Upper lobe of left lung (tissue), 6 donors: ENCODE measurements at regions not wholly inside any gene's neighbourhood (a gene's known extent, or its start where the extent isn't known, plus 50 kb on each side); places are given as distances from the start of the nearest gene placed in this dataset.

Source experiments
- ATAC-seq, 2 donors: fragments of 200-7000 bp; cut with Tn5 transposase; one replicate each; pipeline ENCODE4 v1.9.1; 2022; ENCODE audit warnings: mild to moderate bottlenecking in 2 of 2, moderate library complexity in 2 of 2; ENCODE audit not compliant: low FRiP score in 2 of 2
- DNase-seq, 2 donors: peaks; one replicate each; pipeline ENCODE4 v3.0.0-alpha.2; 2019 to 2020
- H3K27ac ChIP-seq, 4 donors: fragments of 200-600 bp; sonication (generic); one replicate each; pipeline ENCODE4 v1.5.1; 2016 to 2019
- H3K27me3 ChIP-seq, 4 donors: fragments of 200-600 bp; sonication (generic); one replicate each; pipeline ENCODE4 v1.5.1; 2017 to 2019
- H3K36me3 ChIP-seq, 4 donors: fragments of 200-600 bp; sonication (generic); one replicate each; pipeline ENCODE4 v1.5.1; 2016 to 2019
- H3K4me1 ChIP-seq, 4 donors: fragments of 200-600 bp; sonication (generic); one replicate each; pipeline ENCODE4 v1.5.1; 2018 to 2019
- H3K4me3 ChIP-seq, 4 donors: fragments of 200-600 bp; sonication (generic); one replicate each; pipeline ENCODE4 v1.5.1; 2017 to 2019; ENCODE audit warnings: mild to moderate bottlenecking in 2 of 4, moderate library complexity in 1 of 4
- H3K9me3 ChIP-seq, 4 donors: fragments of 200-600 bp; sonication (generic); one replicate each; pipeline ENCODE4 v1.5.1; 2018 to 2019
- CTCF ChIP-seq, 6 experiments: fragments of 450-650 bp in 4 of 6; fragments of 200-600 bp in 2 of 6; sonication (generic) in 2 of 6; IDR thresholded peaks; one replicate each; pipeline ENCODE4 v1.5.1; 2016 to 2019; ENCODE audit warnings: antibody characterized with exemption in 6 of 6
- EP300 ChIP-seq, 4 donors: sonication (generic); formaldehyde crosslinking; IDR thresholded peaks; one replicate each; pipeline ENCODE4 v1.5.1; 2017; ENCODE audit warnings: antibody characterized with exemption in 4 of 4, control low read depth in 2 of 4
- POLR2A ChIP-seq, 4 donors: fragments of 450-650 bp; IDR thresholded peaks; one replicate each; pipeline ENCODE4 v1.5.1; 2016 to 2017; ENCODE audit warnings: antibody characterized with exemption in 4 of 4, mild to moderate bottlenecking in 2 of 4
- POLR2AphosphoS5 ChIP-seq, 2 donors: sonication (generic); formaldehyde crosslinking; IDR thresholded peaks; one replicate each; pipeline ENCODE4 v1.5.1; 2017; ENCODE audit warnings: antibody characterized with exemption in 2 of 2
- WGBS, 2 donors: methylation state at CpG; one replicate each; pipeline ENCODE4 v1.1.5; 2017 to 2018; 5-methylcytosine and 5-hydroxymethylcytosine counted together
- donor health status: DM: no; HTN: no; CAD: no; lungs with moderate emphysema.
- donor health status: DM: no; HTN: yes; CAD: no; lungs with severe emphysema.

- Histone ChIP-seq H3K27me3 (no peaks in the 10 kb centered on the region), H3K4me3 (no peak overlapping the region), H3K36me3 (no peaks in the 10 kb centered on the region), H3K27ac (no peak overlapping the region), H3K4me1 (no peaks in the 10 kb centered on the region), H3K9me3 (no peaks in the 10 kb centered on the region)
- no peak for ATAC-seq
- TF ChIP-seq EP300 (IDR thresholded peaks at IDR 0.05) (no peak), CTCF (IDR thresholded peaks at IDR 0.05) (no peak), POLR2A (IDR thresholded peaks at IDR 0.05) (no peak), POLR2AphosphoS5 (IDR thresholded peaks at IDR 0.05) (no peak)
- DNase-seq = no peak
- WGBS, 2 donors = 91 to 100% methylated on average over 3 of the region's 3 CpGs
Observed at GRCh38 chr13:24613128-24613527, 67.1 kb upstream of the ATP12A start.

GRCh38 chr13:24613755-24614154 is 66.5 kb upstream of the ATP12A start:
- H3K4me3 ChIP-seq = no peak overlapping the region

GRCh38 chr13:24614306-24615080 is 65.7 kb upstream of the ATP12A start:
- H3K27me3 ChIP-seq = no peaks in the 10 kb centered on the region
- WGBS, 2 donors = 87 to 90% methylated on average over 11 to 15 of the region's 15 CpGs
- DNase-seq = peak in 1 of 2 donors; percentile 46
- H3K4me1 ChIP-seq = peaks cover 0 to 3% (median 3%) of the 10 kb centered on the region in 4 donors
- H3K27ac ChIP-seq = no peak overlapping the region
- no peak for ATAC-seq
- H3K9me3 ChIP-seq = no peaks in the 10 kb centered on the region
- TF ChIP-seq POLR2A (IDR thresholded peaks at IDR 0.05) (no peak), POLR2AphosphoS5 (IDR thresholded peaks at IDR 0.05) (no peak), EP300 (IDR thresholded peaks at IDR 0.05) (no peak)
- no peaks in the 10 kb centered on the region for H3K36me3 ChIP-seq
- no peak overlapping the region for H3K4me3 ChIP-seq

More at GRCh38 chr13:24613755-24614154, 66.5 kb upstream of the ATP12A start:
- peak in 1 of 2 donors; percentile 44 for DNase-seq
- no peak for ATAC-seq
- no peaks in the 10 kb centered on the region for H3K9me3 ChIP-seq
- no peaks in the 10 kb centered on the region for H3K27me3 ChIP-seq
- H3K27ac ChIP-seq = no peak overlapping the region
- peaks cover 0 to 2% (median 2%) of the 10 kb centered on the region in 4 donors for H3K4me1 ChIP-seq
- TF ChIP-seq POLR2AphosphoS5 (IDR thresholded peaks at IDR 0.05) = no peak
- no peak for TF ChIP-seq CTCF (IDR thresholded peaks at IDR 0.05)
- no peak for TF ChIP-seq POLR2A (IDR thresholded peaks at IDR 0.05)
- H3K36me3 ChIP-seq = no peaks in the 10 kb centered on the region
- WGBS, 2 donors = 93 to 94% methylated on average over 11 of the region's 11 CpGs

GRCh38 chr13:24615114-24615513 is 65.1 kb upstream of the ATP12A start:
- 91 to 92% methylated on average over 9 of the region's 9 CpGs for WGBS, 2 donors
- ATAC-seq = no peak
- Histone ChIP-seq H3K4me1 (peaks cover 0 to 3% (median 3%) of the 10 kb centered on the region in 4 donors), H3K27ac (no peak overlapping the region), H3K9me3 (no peaks in the 10 kb centered on the region), H3K4me3 (no peak overlapping the region), H3K36me3 (no peaks in the 10 kb centered on the region), H3K27me3 (no peaks in the 10 kb centered on the region)
- no peak for TF ChIP-seq POLR2AphosphoS5 (IDR thresholded peaks at IDR 0.05)
- DNase-seq = no peak

GRCh38 chr13:24615911-24616472 is 64.2 kb upstream of the ATP12A start:
- Histone ChIP-seq H3K36me3 (no peaks in the 10 kb centered on the region), H3K4me3 (no peak overlapping the region), H3K4me1 (peaks cover 0 to 3% (median 3%) of the 10 kb centered on the region in 4 donors), H3K9me3 (no peaks in the 10 kb centered on the region), H3K27ac (no peak overlapping the region), H3K27me3 (no peaks in the 10 kb centered on the region)
- no peak for ATAC-seq
- TF ChIP-seq POLR2A (IDR thresholded peaks at IDR 0.05) = no peak
- no peak for TF ChIP-seq EP300 (IDR thresholded peaks at IDR 0.05)
- peak in 1 of 2 donors; percentile 24 for DNase-seq
- WGBS, 2 donors = 89 to 93% methylated on average over 5 to 9 of the region's 9 CpGs

- WGBS, 2 donors = 92 to 96% methylated on average over 4 of the region's 4 CpGs
- Histone ChIP-seq H3K27ac (no peak overlapping the region), H3K36me3 (no peaks in the 10 kb centered on the region), H3K4me1 (peaks cover 0 to 3% (median 3%) of the 10 kb centered on the region in 4 donors), H3K4me3 (no peak overlapping the region), H3K9me3 (no peaks in the 10 kb centered on the region), H3K27me3 (no peaks in the 10 kb centered on the region)
- no peak for TF ChIP-seq EP300 (IDR thresholded peaks at IDR 0.05)
- TF ChIP-seq POLR2AphosphoS5 (IDR thresholded peaks at IDR 0.05) = no peak
- no peak for TF ChIP-seq CTCF (IDR thresholded peaks at IDR 0.05)
- no peak for TF ChIP-seq POLR2A (IDR thresholded peaks at IDR 0.05)
- DNase-seq = no peak
- no peak for ATAC-seq
Observed at GRCh38 chr13:24616514-24616913, 63.7 kb upstream of the ATP12A start.
